GM18868 (cell line): ENCODE measurements at regions not wholly inside any gene's neighbourhood (a gene's known extent, or its start where the extent isn't known, plus 50 kb on each side); places are given as distances from the start of the nearest gene placed in this dataset.
"Not testable (repeated sequence)": the region's sequence is repeated elsewhere in the genome, so short reads cannot be mapped to it uniquely, and the experiment has no call there.

Experiments
- ATAC-seq: cut with Tn5 transposase; IDR thresholded peaks from one replicate; pipeline ENCODE4 v1.9.1; 2021; ENCODE audit warnings: mild to moderate bottlenecking, moderate library complexity; ENCODE audit not compliant: unreplicated experiment

GRCh38 chr3:153640689-153641665, 479.0 kb downstream of the RAP2B start:
- no peak for ATAC-seq

DNA sequence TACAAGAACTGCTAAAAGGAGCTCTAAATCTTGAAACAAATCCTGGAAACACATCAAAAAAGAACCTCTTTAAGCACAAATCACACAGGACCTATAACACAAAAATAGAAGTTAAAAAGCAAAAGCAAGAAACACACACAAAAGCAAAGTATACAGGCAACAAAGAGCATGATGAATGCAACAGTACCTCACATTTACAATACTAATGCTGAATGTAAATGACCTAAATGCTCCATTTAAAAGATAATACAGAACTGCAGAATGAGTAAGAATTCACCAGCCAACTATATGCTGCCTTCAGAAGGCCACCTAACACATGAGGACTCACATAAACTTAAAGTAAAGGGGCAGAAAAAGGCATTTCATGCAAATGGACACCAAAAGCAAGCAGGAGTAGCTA, 478.6 kb upstream of the ARHGEF26 start:
- not testable (repeated sequence) for ATAC-seq

DNA sequence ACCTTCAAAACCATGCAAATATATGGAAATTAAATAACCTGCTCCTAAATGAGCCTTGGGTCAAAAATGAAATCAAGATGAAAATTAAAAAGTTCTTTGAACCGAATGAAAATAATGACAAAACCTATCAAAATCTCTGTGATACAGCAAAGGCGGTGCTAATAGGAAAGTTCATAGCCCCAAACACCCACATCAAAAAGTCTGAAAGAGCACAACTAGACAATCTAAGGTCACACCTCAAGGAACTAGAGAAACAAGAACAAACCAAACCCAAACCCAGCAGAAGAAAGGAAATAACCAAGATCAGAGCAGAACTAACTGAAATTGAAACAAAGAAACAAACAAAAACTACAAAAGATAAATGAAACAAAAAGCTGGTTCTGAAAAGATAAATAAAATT, 477.7 kb upstream of the ARHGEF26 start:
- ATAC-seq: not testable (repeated sequence)

GRCh38 chr3:153649286-153649839, 471.8 kb upstream of the ARHGEF26 start:
- ATAC-seq: no peak

GRCh38 chr3:153652076-153652475, 469.1 kb upstream of the ARHGEF26 start:
- ATAC-seq: no peak

DNA sequence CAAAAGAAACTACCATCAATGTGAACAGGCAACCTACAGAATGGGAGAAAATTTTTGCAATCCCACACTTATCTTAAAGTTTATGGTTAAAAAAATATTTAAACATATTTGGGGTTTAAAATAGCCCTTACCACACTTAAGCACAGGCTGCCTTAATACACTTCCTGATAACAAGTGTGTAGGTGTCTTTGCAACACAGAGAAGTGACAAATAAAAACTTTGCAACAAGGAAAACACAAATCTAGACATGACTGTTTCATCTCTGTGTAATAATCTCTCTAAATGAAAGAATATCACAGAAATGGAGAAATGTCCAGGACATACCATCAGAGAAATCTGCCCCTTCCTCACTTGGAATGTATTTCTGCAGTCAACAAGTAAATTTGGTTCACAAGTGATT, 464.1 kb upstream of the ARHGEF26 start:
- no peak for ATAC-seq

DNA sequence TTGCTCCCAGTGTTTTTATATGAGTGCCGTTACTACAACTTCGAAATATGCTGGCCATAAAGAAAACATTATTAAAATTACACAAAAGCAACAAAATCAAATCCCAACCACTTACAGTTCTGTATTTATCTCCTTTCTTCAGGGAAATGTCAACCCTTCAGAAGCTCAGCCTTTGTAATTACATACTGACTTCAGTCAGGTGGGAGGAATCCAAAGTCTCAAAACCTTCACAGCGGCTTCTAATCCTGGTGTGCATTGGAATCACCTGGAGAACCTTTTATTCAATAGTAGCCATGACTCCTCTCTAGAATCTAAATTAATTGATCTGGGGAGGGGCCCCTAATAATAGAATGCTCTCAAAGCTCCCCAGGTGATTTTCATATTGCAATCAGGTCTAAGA, 463.7 kb upstream of the ARHGEF26 start:
- no peak for ATAC-seq

DNA sequence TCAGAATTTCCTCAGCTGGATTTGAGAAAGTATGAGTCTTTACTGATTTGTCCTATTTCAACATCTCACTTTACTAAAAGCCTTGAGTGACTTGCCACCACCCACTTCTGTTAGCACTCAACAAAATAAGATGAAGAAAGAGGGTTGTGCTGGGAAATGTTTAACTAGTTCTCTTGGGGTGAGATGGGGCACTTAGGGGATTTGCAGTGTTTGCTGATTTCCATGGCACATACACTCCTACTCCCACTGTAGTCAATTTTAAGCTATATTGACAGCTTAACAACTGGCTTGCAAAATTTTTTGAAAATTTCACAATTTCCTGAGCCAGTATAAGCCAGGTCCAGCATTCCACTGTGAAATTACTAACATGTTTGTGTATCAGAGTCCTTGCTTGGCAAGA, 463.1 kb upstream of the ARHGEF26 start:
- ATAC-seq: no peak

DNA sequence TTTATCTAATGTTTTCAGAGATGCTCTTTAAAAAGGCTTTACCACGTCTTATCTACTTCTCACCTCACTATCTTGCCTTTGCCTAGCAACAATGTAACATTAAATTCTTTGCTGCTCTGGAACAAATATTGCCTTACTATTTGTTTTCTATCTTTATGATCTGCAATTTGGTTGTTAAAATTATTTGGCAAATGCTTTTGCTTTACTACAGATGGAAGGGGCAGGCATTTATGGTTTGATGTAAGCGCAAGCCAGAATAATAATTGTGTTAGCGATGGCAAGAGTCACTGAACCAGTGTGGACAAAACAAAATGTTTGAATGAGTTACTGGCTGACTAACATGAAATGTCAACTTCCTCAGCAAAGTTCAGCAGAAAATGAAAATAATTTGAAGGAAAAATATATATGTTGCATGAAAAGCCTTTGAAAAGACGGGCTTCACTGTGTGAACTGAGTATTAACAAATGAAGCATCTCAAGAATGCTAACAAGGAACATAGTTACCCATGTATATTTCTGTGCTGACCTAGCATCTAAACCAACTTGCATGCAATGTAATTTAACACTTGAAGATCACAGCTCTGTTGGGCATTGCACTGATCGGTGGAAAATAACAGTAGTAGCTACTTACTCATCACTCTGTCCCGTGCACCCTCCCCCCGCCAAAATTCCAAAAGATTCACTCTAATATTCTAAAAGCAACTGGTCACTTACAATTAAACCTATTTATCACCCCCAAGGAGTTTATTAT, 454.0 kb upstream of the ARHGEF26 start:
- ATAC-seq: no peak

DNA sequence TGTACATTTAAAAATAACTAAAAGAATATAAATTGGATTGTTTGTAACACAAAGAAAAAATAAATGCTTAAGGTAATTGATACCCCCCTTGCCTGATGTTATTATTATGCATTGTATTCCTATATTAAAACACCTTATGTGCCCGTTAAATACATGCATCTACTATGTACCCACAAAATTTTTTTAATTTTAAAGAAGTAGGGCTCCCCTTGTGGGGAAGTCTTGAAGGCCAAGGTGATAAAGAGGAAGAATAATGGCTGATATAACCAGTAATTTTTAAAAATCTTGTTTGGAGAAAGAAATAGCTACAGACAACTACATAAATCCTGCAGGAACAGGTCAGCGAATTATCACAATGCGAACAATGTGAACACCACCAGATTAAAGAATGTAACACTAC, 451.7 kb upstream of the ARHGEF26 start:
- ATAC-seq: no peak

- no peak for ATAC-seq
Observed at GRCh38 chr3:153670577-153670976, 450.6 kb upstream of the ARHGEF26 start.

GRCh38 chr3:153673853-153674252, 447.3 kb upstream of the ARHGEF26 start:
- no peak for ATAC-seq

DNA sequence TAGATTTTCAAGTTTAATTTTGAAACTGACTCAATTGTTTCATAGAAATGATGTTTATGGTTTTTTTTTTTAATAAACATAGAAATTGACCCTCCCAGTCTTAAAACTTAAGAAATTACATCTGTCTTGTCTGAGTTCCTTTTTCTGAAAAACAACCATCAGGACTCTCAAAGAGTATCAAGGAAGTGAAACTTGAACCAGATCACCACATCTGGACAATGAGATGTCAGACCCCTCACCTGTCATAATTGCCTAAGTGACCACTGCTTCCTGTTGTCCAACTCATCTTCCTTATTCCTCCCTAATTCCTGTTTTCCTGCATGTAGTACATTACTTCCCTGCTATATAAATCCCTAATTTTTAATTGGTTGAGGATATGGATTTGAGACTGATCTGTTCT, 441.5 kb upstream of the ARHGEF26 start:
- no peak for ATAC-seq

- ATAC-seq: no peak
Observed at GRCh38 chr3:153680526-153680925, 440.7 kb upstream of the ARHGEF26 start.

- no peak for ATAC-seq
Observed at GRCh38 chr3:153681057-153681456, 440.1 kb upstream of the ARHGEF26 start.

- no peak for ATAC-seq
Observed at GRCh38 chr3:153688301-153689120, 432.7 kb upstream of the ARHGEF26 start.

- ATAC-seq: no peak
Observed at GRCh38 chr3:153693207-153693606, 428.0 kb upstream of the ARHGEF26 start.

- no peak for ATAC-seq
Observed at GRCh38 chr3:153702106-153702505, 419.1 kb upstream of the ARHGEF26 start.

- no peak for ATAC-seq
Observed at GRCh38 chr3:153704115-153704514, 417.1 kb upstream of the ARHGEF26 start.

- no peak for ATAC-seq
Observed at GRCh38 chr3:153706706-153707105, 414.5 kb upstream of the ARHGEF26 start.

DNA sequence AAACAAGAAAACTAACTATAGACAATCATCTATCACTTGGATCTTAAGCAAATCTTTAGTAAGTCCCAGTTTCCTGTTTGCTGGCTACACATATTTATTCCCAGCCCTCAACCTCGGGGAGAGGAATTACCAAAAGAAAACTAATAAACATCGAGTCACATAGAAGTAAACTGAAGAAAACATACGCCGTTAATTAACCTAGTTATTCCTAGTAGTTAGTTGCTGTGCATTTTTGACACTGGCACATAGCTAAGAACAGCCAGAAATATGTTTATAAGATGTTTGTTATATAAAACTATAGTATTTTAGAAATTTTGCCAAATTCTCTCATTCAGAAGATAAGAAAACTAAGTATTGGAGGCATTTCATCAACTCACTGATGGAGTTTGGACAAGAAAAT, 407.2 kb upstream of the ARHGEF26 start:
- ATAC-seq: no peak
